K562 (cell line): ENCODE measurements at regions not wholly inside any gene's neighbourhood (a gene's known extent, or its start where the extent isn't known, plus 50 kb on each side); places are given as distances from the start of the nearest gene placed in this dataset.

Experiments used
- ATAC-seq: fragments of 200-7000 bp; cut with Tn5 transposase; 3 replicates; pipeline ENCODE4 v1.9.1; 2020; ENCODE audit warnings: moderate library complexity
- BruUV-seq: library from RNA; stranded (reverse); fragments of 400-500 nt; replicated peaks from 2 replicates; lab custom pipeline; 2021; lab: Mats Ljungman, UMichigan
- CTCF ChIA-PET: fragments of 300-600 bp; formaldehyde crosslinking; extraction: SDS; loops from one replicate; lab custom pipeline; 2021; ENCODE audit warnings: low intra/inter-chr PET ratio; lab: Yijun Ruan, JAX
- POLR2A ChIA-PET: fragments of 300-600, 350-650 bp; sonication (Branson Sonifier 250); formaldehyde crosslinking; extraction: SDS; loops from one replicate; lab custom pipeline; 2021; ENCODE audit warnings: antibody characterized with exemption, inconsistent platforms; lab: Yijun Ruan, JAX
- DNase-seq, 4 experiments: peaks; one replicate each; pipeline versions ENCODE4 v3.0.0 to v3.0.0-alpha.2; 2011 to 2018; ENCODE audit warnings: low spot score in 3 of 4, mixed read lengths in 3 of 4; ENCODE audit errors: extremely low read depth in 1 of 4
- FAIRE-seq: peaks from 2 replicates; lab custom pipeline; 2011; peaks lifted over from hg19 to GRCh38; lab: Jason Lieb, UNC
- H2AFZ ChIP-seq: 2 replicates; pipeline ENCODE4 v1.6.0; 2011; ENCODE audit warnings: low read depth, low read length, control low read depth, inconsistent platforms
- H3K27ac ChIP-seq: fragments of 200-600 bp; 3 replicates; pipeline ENCODE4 v1.8.0; 2011; ENCODE audit warnings: low read depth, mild to moderate bottlenecking, control low read depth, inconsistent platforms, low read length, moderate library complexity, mixed read lengths; ENCODE audit errors: extremely low read depth
- H3K27me3 ChIP-seq, 2 experiments: fragments of 300-600 bp in 1 of 2; 2 replicates in 1 of 2; 3 replicates in 1 of 2; pipeline versions ENCODE4 v1.6.0 to v1.8.0; 2011; ENCODE audit warnings: inconsistent platforms in 2 of 2, low read length in 2 of 2, mild to moderate bottlenecking in 1 of 2, mixed read lengths in 1 of 2, moderate library complexity in 1 of 2; ENCODE audit not compliant: control insufficient read depth in 2 of 2, insufficient read depth in 2 of 2
- H3K36me3 ChIP-seq: fragments of 300-600 bp; 3 replicates; pipeline ENCODE4 v1.8.0; 2011; ENCODE audit warnings: mild to moderate bottlenecking, low read length, inconsistent platforms; ENCODE audit not compliant: control insufficient read depth, insufficient read depth
- H3K4me1 ChIP-seq, 2 experiments: fragments of 200-600 bp in 1 of 2; replicated peaks in 1 of 2; 2 replicates in 1 of 2; 3 replicates in 1 of 2; pipeline versions ENCODE4 v1.5.1 to v1.8.0; 2011; ENCODE audit warnings: inconsistent platforms in 2 of 2, low read length in 2 of 2, mild to moderate bottlenecking in 1 of 2, mixed read lengths in 1 of 2, moderate library complexity in 1 of 2; ENCODE audit not compliant: control insufficient read depth in 2 of 2, insufficient read depth in 2 of 2
- H3K4me2 ChIP-seq: 2 replicates; pipeline ENCODE4 v1.6.1; 2011; ENCODE audit warnings: low read length, control low read depth, inconsistent platforms, mixed read lengths; ENCODE audit not compliant: insufficient read depth
- H3K4me3 ChIP-seq: fragments of 200-600 bp; sonication (generic), shearing (Covaris generic); 2 replicates; pipeline ENCODE4 v1.5.1; 2016; ENCODE audit warnings: control low read depth, inconsistent platforms
- H3K79me2 ChIP-seq: fragments of 200-600 bp; 3 replicates; pipeline ENCODE4 v1.8.0; 2011; ENCODE audit warnings: low read length, inconsistent platforms; ENCODE audit not compliant: control insufficient read depth, insufficient read depth
- H3K9ac ChIP-seq, 2 experiments: 2 replicates each; pipeline versions ENCODE4 v1.6.0 to v1.6.1; 2011; ENCODE audit warnings: low read depth in 2 of 2, low read length in 2 of 2, control low read depth in 1 of 2, inconsistent platforms in 1 of 2, mild to moderate bottlenecking in 1 of 2, mixed read lengths in 1 of 2; ENCODE audit not compliant: insufficient read depth in 1 of 2
- H3K9me1 ChIP-seq: one replicate; pipeline ENCODE4 v1.6.0; 2011; ENCODE audit warnings: inconsistent platforms, mild to moderate bottlenecking, low read length, moderate library complexity; ENCODE audit not compliant: control insufficient read depth, insufficient read depth
- H3K9me3 ChIP-seq: replicated peaks from 2 replicates; pipeline ENCODE4 v1.5.1; 2011; ENCODE audit warnings: low read depth, low read length, inconsistent platforms; ENCODE audit not compliant: control insufficient read depth, insufficient read depth
- H4K20me1 ChIP-seq: replicated peaks from 2 replicates; pipeline ENCODE4 v1.6.1; 2011; ENCODE audit warnings: low read length, inconsistent platforms, mixed read lengths; ENCODE audit not compliant: control insufficient read depth, insufficient read depth
- BHLHE40 ChIP-seq: IDR thresholded peaks from 2 replicates; pipeline ENCODE4 v1.6.1; 2011; ENCODE audit warnings: low read length, improper control_type of control experiment
- CHD2 ChIP-seq: IDR thresholded peaks from 2 replicates; pipeline ENCODE4 v1.6.1; 2011; ENCODE audit warnings: low read depth, low read length
- HMGN3 ChIP-seq: IDR thresholded peaks from 2 replicates; pipeline ENCODE4 v1.6.1; 2011; ENCODE audit warnings: borderline replicate concordance, low read depth, mild to moderate bottlenecking, mixed read lengths, low read length; ENCODE audit not compliant: insufficient read length; ENCODE audit errors: extremely low read depth
- POU5F1 ChIP-seq: fragments of 150-350 bp; IDR thresholded peaks from 2 replicates; pipeline ENCODE4 v1.6.1; 2014; ENCODE audit warnings: borderline replicate concordance, low read length, low read depth, mild to moderate bottlenecking; ENCODE audit not compliant: partially characterized antibody
- TCF7 ChIP-seq: sonication (generic); IDR thresholded peaks from 2 replicates; pipeline ENCODE4 v1.6.1; 2016; ENCODE audit warnings: antibody characterized with exemption, borderline replicate concordance
- YY1 ChIP-seq, 3 experiments: IDR thresholded peaks; 2 replicates each; pipeline ENCODE4 v1.6.1; 2011; ENCODE audit warnings: low read length in 2 of 3, mild to moderate bottlenecking in 2 of 3, moderate library complexity in 2 of 3, borderline replicate concordance in 1 of 3, control low read depth in 1 of 3, low read depth in 1 of 3; ENCODE audit not compliant: insufficient read depth in 3 of 3, insufficient replicate concordance in 2 of 3, control insufficient read depth in 1 of 3, insufficient read length in 1 of 3; ENCODE audit errors: extremely low read depth in 1 of 3
- WGBS: fragments of 100-300 bp; shearing (Covaris generic); methylation state at CpG from one replicate; pipeline ENCODE4 v1.1.6; 2016; ENCODE audit warnings: low coverage, mixed read lengths; ENCODE audit not compliant: insufficient coverage; ENCODE audit errors: missing lambda C conversion rate; 5-methylcytosine and 5-hydroxymethylcytosine counted together
- in situ Hi-C: fragments of 300-500 bp; cut with MboI; formaldehyde crosslinking; loops from 4 replicates; pipeline ENCODE4 v1.15.0; 2018; ENCODE audit warnings: inconsistent platforms, mixed read lengths
- intact Hi-C: fragments of 100-400 bp; cut with micrococcal nuclease; formaldehyde crosslinking; loops from 2 replicates; pipeline ENCODE4 v1.14.2; 2022
- TF ChIP-seq, protein P1 (sequence below): fragments of 250-450 bp; sonication (Bioruptor Pico); IDR thresholded peaks from 2 replicates; pipeline ENCODE4 v1.8.0; 2022; ENCODE audit warnings: inconsistent platforms
- TF ChIP-seq, protein P2 (sequence below): sonication (generic); formaldehyde crosslinking; IDR thresholded peaks from 2 replicates; pipeline ENCODE4 v1.8.0; 2022; ENCODE audit warnings: missing genetic modification reagents, mild to moderate bottlenecking, moderate library complexity, borderline replicate concordance

DNA sequence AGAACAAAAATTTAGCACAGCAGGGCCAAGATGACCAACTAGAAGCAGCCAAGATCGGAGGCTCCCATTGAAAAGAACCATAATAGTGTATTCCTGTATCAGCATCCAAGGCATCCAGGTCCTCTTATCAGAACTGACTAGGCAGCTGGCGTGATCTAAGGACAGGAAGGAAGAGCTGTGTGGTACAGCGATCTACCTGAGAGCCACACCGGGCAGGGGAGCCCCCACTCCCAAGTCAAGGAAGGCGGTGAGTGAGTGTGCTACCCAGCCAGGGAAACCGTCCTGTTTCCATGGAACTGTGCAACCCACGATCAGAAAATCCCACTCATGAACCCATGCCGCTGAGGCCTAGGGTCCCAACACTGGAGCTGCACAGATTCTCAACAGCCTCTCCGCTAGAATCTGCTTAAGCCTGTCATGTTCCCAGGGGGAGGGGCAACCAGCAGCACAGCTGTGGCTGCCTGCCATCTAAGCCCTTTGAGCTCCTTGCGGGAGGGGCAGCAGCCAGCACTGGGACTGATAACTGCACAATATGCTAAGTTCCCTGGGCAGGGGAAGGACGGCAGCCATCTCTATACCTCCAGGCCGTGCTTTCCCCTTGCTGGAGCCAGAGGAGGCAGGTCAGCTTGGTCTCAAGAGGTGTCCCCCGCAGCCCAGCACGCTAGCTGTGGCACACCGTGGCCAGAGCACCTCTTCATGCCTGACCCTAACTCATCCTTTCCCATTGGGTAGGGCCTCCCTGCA is 213.0 kb upstream of the SMIM30 start:
- Histone ChIP-seq H3K4me2 (peak overlapping the region; percentile 51), H3K27me3 (no peaks in the 10 kb centered on the region), H4K20me1 (no peaks in the 10 kb centered on the region), H3K4me1 (peaks cover 0 to 9% of the 10 kb centered on the region in 2 experiments; a peak in 2 of 5 replicates), H3K9me1 (no peaks in the 10 kb centered on the region), H3K9ac (no peak overlapping the region; a peak in 1 of 4 replicates), H3K27ac (no peak overlapping the region), H3K79me2 (no peaks in the 10 kb centered on the region), H2AFZ (peak overlapping the region; percentile 75), H3K36me3 (no peaks in the 10 kb centered on the region), H3K9me3 (no peaks in the 10 kb centered on the region), H3K4me3 (no peak overlapping the region)
- ATAC-seq: peak; percentile 81
- DNase-seq: peak in 2 of 4 experiments; percentile 38 to 68
- intact Hi-C loops: no loop called here
- no TSS peak for BruUV-seq
- ChIA-PET CTCF (no interaction called here), POLR2A (no interaction called here)
- WGBS: 5% methylated on average over 14 of the region's 15 CpGs
- peak; percentile 61 for FAIRE-seq
- in situ Hi-C loops: no loop called here
- TF ChIP-seq, protein P1, sequence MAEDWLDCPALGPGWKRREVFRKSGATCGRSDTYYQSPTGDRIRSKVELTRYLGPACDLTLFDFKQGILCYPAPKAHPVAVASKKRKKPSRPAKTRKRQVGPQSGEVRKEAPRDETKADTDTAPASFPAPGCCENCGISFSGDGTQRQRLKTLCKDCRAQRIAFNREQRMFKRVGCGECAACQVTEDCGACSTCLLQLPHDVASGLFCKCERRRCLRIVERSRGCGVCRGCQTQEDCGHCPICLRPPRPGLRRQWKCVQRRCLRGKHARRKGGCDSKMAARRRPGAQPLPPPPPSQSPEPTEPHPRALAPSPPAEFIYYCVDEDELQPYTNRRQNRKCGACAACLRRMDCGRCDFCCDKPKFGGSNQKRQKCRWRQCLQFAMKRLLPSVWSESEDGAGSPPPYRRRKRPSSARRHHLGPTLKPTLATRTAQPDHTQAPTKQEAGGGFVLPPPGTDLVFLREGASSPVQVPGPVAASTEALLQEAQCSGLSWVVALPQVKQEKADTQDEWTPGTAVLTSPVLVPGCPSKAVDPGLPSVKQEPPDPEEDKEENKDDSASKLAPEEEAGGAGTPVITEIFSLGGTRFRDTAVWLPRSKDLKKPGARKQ (CRISPR knock-in tag): no peak
- TF ChIP-seq CHD2 (0 out of 2 replicates have a peak, but pooled peaks have one; percentile 22), POU5F1 (no peak), YY1 (IDR thresholded peaks at IDR 0.05; ENCODE audit: borderline replicate concordance in 1 of 3, control insufficient read depth in 1 of 3, extremely low read depth in 1 of 3, insufficient read depth in 3 of 3, insufficient read length in 1 of 3, insufficient replicate concordance in 2 of 3, low read depth in 1 of 3, low read length in 2 of 3) (peak in 2 of 3 experiments; percentile 11 to 12), TCF7 (no peak), BHLHE40 (no peak), HMGN3 (no peak)
- TF ChIP-seq, protein P2, sequence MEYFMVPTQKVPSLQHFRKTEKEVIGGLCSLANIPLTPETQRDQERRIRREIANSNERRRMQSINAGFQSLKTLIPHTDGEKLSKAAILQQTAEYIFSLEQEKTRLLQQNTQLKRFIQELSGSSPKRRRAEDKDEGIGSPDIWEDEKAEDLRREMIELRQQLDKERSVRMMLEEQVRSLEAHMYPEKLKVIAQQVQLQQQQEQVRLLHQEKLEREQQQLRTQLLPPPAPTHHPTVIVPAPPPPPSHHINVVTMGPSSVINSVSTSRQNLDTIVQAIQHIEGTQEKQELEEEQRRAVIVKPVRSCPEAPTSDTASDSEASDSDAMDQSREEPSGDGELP: peak; percentile 50; the same call in 1 of the 2 replicates
